Activated T-cell treated with anti-CD3 and anti-CD28 coated beads, Interleukin-2, amount 50 U/mL, for 4 hours (primary cell): ENCODE measurements at regions not wholly inside any gene's neighbourhood (a gene's known extent, or its start where the extent isn't known, plus 50 kb on each side); places are given as distances from the start of the nearest gene placed in this dataset.
"Not testable (repeated sequence)": the region's sequence is repeated elsewhere in the genome, so short reads cannot be mapped to it uniquely, and the experiment has no call there.

Experiments used
- ATAC-seq, 2 donors: fragments of 200-7000 bp; cut with Tn5 transposase; one replicate each; pipeline ENCODE4 v1.10.0; 2021
- DNase-seq: peaks from one replicate; pipeline ENCODE4 v3.0.0-alpha.2; 2020
- H3K27me3 Mint-ChIP-seq: one replicate; pipeline ENCODE4 v1.8.0; 2021; ENCODE audit warnings: low read depth, mixed read lengths
- H3K36me3 Mint-ChIP-seq: one replicate; pipeline ENCODE4 v1.8.0; 2022; ENCODE audit warnings: mixed read lengths; ENCODE audit not compliant: insufficient read depth
- H3K4me1 Mint-ChIP-seq: one replicate; pipeline ENCODE4 v1.8.0; 2021; ENCODE audit warnings: low read depth, mixed read lengths
- H3K4me3 Mint-ChIP-seq: one replicate; pipeline ENCODE4 v1.8.0; 2021; ENCODE audit warnings: mild to moderate bottlenecking, moderate library complexity, mixed read lengths
- H3K9me3 Mint-ChIP-seq: one replicate; pipeline ENCODE4 v1.8.0; 2021; ENCODE audit warnings: mixed read lengths

GRCh38 chr15:96125721-96126415 lies 204.6 kb upstream of the NR2F2 start:
- DNase-seq (no peak), ATAC-seq (no peak)
- no peaks in the 10 kb centered on the region for H3K36me3 Mint-ChIP-seq
- H3K27me3 Mint-ChIP-seq = peaks cover 5% of the 10 kb centered on the region
- H3K9me3 Mint-ChIP-seq = no peaks in the 10 kb centered on the region
- H3K4me3 Mint-ChIP-seq = no peak overlapping the region
- no peaks in the 10 kb centered on the region for H3K4me1 Mint-ChIP-seq

GRCh38 chr15:96126859-96127258 lies 203.6 kb upstream of the NR2F2 start:
- DNase-seq (no peak), ATAC-seq (no peak)
- Mint-ChIP-seq H3K36me3 (no peaks in the 10 kb centered on the region), H3K4me1 (no peaks in the 10 kb centered on the region), H3K27me3 (peaks cover 5% of the 10 kb centered on the region), H3K4me3 (no peak overlapping the region), H3K9me3 (no peaks in the 10 kb centered on the region)

DNA sequence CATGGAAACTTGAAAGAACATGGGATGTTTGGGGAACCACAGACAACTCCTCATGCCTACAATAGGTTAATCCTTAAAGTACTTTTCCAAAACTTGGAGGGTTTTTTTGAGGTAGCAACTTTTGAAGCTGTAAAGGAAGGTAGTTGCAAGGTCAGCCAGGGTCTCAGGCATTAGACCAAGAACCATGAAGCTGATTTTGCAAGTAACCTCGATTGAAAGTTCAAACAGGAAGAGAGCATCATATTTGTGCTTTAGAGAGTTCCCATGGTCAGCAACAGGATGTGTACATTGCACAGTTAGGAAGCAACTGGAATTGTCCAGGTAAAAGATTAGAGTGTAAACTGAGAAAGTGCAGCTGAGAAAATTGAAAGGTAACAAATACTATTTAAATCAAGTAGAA lies 199.8 kb upstream of the NR2F2 start:
- Mint-ChIP-seq H3K27me3 (peaks cover 5% of the 10 kb centered on the region), H3K36me3 (no peaks in the 10 kb centered on the region), H3K4me3 (no peak overlapping the region), H3K4me1 (no peaks in the 10 kb centered on the region), H3K9me3 (no peaks in the 10 kb centered on the region)
- no peak for ATAC-seq
- DNase-seq = no peak

- DNase-seq (no peak), ATAC-seq (no peak)
- H3K36me3 Mint-ChIP-seq = no peaks in the 10 kb centered on the region
- no peaks in the 10 kb centered on the region for H3K9me3 Mint-ChIP-seq
- H3K4me3 Mint-ChIP-seq = no peak overlapping the region
- peaks cover 3% of the 10 kb centered on the region for H3K27me3 Mint-ChIP-seq
- H3K4me1 Mint-ChIP-seq = no peaks in the 10 kb centered on the region
These were observed 198.4 kb upstream of the NR2F2 start for GRCh38 chr15:96132126-96132525.

DNA sequence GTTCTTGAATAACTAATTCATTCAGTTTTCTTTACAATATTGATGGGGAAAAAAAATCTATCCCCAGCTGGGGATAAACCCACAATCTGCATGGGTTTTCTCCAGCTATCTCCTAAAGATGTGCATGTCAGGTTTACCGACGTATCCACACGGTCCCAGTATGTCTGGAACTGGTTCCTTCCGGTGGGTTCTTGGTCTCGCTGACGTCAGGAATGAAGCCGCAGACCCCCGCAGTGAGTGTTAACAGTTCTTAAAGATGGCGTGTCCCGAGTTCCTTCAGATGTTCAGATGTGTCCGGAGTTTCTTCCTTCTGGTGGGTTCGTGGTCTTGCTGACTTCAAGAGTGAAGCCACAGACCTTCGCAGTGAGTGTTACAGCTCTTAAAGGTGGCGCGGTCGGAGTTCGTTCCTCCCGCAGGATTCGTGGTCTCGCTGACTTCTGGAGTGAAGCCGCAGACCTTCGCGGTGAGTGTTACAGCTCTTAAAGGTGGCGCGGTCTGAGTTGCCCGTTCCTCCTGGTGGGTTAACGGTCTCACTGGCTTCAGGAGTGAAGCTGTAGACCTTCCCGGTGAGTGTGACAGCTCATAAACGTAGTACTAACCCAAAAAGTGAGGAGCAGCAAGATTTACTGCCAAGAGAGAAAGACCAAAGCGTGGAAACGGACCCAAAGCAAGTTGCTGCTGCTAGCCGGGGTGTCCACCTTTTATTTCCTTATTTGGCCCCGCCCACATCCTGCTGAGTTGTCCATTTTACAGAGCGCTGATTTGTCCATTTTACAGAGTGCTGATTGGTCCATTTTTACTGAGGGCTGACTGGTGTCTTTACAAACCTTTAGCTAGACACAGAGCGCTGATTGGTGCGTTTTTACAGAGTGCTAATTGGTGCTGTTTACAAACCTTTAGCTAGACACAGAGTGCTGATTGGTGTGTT lies 195.1 kb upstream of the NR2F2 start:
- Mint-ChIP-seq H3K4me3 (no peak overlapping the region), H3K4me1 (no peaks in the 10 kb centered on the region), H3K9me3 (no peaks in the 10 kb centered on the region), H3K36me3 (no peaks in the 10 kb centered on the region), H3K27me3 (no peaks in the 10 kb centered on the region)
- no peak for ATAC-seq
- no peak for DNase-seq

- H3K4me1 Mint-ChIP-seq = no peaks in the 10 kb centered on the region
- H3K9me3 Mint-ChIP-seq = no peaks in the 10 kb centered on the region
- ATAC-seq (no peak), DNase-seq (no peak)
- H3K27me3 Mint-ChIP-seq = peaks cover 3% of the 10 kb centered on the region
- H3K4me3 Mint-ChIP-seq = no peak overlapping the region
- no peaks in the 10 kb centered on the region for H3K36me3 Mint-ChIP-seq
These were observed 191.5 kb upstream of the NR2F2 start for GRCh38 chr15:96138985-96139384.

GRCh38 chr15:96142498-96142897 lies 188.0 kb upstream of the NR2F2 start:
- Mint-ChIP-seq H3K36me3 (no peaks in the 10 kb centered on the region), H3K4me3 (no peak overlapping the region), H3K9me3 (no peaks in the 10 kb centered on the region), H3K27me3 (peaks cover 6% of the 10 kb centered on the region), H3K4me1 (no peaks in the 10 kb centered on the region)
- DNase-seq (no peak), ATAC-seq (no peak)

DNA sequence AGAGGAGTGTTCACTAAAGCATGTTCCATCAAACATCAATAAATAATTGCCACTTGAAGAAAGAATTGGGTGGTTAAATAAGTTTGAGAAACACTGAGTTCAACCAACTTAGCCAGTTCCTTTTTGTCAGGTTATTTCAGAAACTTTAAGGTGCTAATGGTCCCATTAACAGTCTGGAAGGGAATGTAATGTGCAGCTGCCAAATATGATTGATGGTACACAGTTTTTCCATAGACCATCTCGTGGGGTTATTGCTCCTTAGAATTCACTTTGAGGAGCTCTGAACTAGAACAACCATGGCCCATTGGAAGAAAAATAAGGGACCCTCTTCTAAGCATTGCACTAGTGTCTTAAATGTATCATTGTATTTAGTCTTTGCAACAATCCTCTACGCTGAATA lies 185.8 kb upstream of the NR2F2 start:
- H3K4me1 Mint-ChIP-seq = no peaks in the 10 kb centered on the region
- peaks cover 4% of the 10 kb centered on the region for H3K9me3 Mint-ChIP-seq
- H3K36me3 Mint-ChIP-seq = no peaks in the 10 kb centered on the region
- no peak overlapping the region for H3K4me3 Mint-ChIP-seq
- H3K27me3 Mint-ChIP-seq = peaks cover 6% of the 10 kb centered on the region
- DNase-seq = no peak
- no peak for ATAC-seq

DNA sequence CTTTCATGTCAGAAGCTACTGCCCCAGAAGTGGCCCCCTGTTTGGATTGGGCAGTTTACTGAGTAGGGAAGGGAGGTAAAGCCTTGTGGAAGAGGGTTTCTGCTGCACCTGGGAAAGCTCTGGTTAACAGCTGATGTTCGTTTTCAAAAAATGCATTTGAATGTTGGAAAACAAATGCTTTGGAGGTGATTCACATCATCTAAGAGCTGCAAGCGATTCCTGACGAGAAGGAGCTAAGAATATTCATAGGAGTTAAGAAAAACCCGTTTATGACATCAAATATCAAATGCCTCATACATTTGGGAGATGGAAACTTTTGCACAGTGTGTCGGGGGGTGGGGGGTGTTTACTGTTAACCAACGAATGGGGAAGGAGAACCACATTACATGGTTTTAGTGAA lies 183.8 kb upstream of the NR2F2 start:
- no peaks in the 10 kb centered on the region for H3K36me3 Mint-ChIP-seq
- no peaks in the 10 kb centered on the region for H3K4me1 Mint-ChIP-seq
- DNase-seq = no peak
- H3K9me3 Mint-ChIP-seq = peaks cover 4% of the 10 kb centered on the region
- H3K27me3 Mint-ChIP-seq = peaks cover 6% of the 10 kb centered on the region
- ATAC-seq = no peak
- no peak overlapping the region for H3K4me3 Mint-ChIP-seq

DNA sequence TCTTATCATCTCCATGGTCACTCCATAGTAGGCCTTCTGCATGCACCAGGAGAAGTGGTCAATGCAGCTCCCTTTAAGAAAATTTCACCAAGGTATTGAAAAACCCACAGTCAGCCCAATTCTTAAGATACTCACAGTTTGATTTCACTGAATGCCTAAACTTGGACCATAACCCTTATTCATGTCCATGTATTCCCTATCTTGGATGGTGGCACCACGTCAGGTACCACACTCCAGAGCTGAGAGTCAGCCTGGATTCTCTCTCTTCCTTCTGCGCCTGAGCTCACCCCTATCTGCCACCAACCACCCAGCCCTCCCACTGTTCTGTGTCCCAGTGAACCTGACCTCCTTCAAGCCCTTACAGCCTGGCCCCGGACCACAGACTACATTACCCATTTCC lies 183.2 kb upstream of the NR2F2 start:
- DNase-seq (no peak), ATAC-seq (no peak)
- Mint-ChIP-seq H3K9me3 (peaks cover 4% of the 10 kb centered on the region), H3K4me1 (no peaks in the 10 kb centered on the region), H3K4me3 (no peak overlapping the region), H3K27me3 (peaks cover 6% of the 10 kb centered on the region), H3K36me3 (no peaks in the 10 kb centered on the region)

GRCh38 chr15:96150254-96150653 lies 180.2 kb upstream of the NR2F2 start:
- Mint-ChIP-seq H3K27me3 (peaks cover 3% of the 10 kb centered on the region), H3K4me3 (no peak overlapping the region)
- no peak for ATAC-seq

DNA sequence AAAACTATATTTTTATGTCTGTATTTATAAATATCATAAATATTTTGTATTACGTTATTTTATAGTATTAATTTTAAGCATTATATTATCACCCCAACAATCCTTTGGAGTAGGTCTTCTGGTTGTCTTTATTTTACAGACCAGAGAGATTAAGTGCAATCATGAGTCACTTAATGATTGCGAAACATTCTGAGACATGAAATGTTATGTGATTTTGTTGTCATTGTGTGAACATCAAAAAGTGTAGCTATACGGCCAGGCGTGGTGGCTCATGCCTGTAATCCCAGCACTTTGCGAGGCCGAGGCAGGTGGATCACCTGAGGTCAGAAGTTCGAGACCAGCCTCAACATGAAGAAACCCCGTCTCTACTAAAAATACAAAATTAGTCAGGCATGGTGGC lies 178.8 kb upstream of the NR2F2 start:
- not testable (repeated sequence) for DNase-seq, H3K27me3 Mint-ChIP-seq, H3K4me1 Mint-ChIP-seq, H3K36me3 Mint-ChIP-seq, ATAC-seq, H3K4me3 Mint-ChIP-seq, H3K9me3 Mint-ChIP-seq

More at GRCh38 chr15:96150254-96150653, 180.2 kb upstream of the NR2F2 start:
- H3K36me3 Mint-ChIP-seq = no peaks in the 10 kb centered on the region
- no peak for DNase-seq
- H3K4me1 Mint-ChIP-seq = no peaks in the 10 kb centered on the region
- H3K9me3 Mint-ChIP-seq = peaks cover 4% of the 10 kb centered on the region

- Mint-ChIP-seq H3K36me3 (no peaks in the 10 kb centered on the region), H3K27me3 (peaks cover 5% of the 10 kb centered on the region), H3K9me3 (no peaks in the 10 kb centered on the region), H3K4me3 (no peak overlapping the region), H3K4me1 (no peaks in the 10 kb centered on the region)
- DNase-seq (no peak), ATAC-seq (no peak)
These were observed 176.6 kb upstream of the NR2F2 start for GRCh38 chr15:96153929-96154328.

GRCh38 chr15:96158938-96159337 lies 171.6 kb upstream of the NR2F2 start:
- Mint-ChIP-seq H3K4me1 (no peaks in the 10 kb centered on the region), H3K9me3 (no peaks in the 10 kb centered on the region), H3K36me3 (no peaks in the 10 kb centered on the region), H3K4me3 (no peak overlapping the region), H3K27me3 (peaks cover 15% of the 10 kb centered on the region)
- ATAC-seq (no peak), DNase-seq (no peak)

GRCh38 chr15:96160269-96160668 lies 170.2 kb upstream of the NR2F2 start:
- Mint-ChIP-seq H3K36me3 (no peaks in the 10 kb centered on the region), H3K9me3 (no peaks in the 10 kb centered on the region), H3K27me3 (peaks cover 15% of the 10 kb centered on the region), H3K4me3 (no peak overlapping the region), H3K4me1 (no peaks in the 10 kb centered on the region)
- no peak for ATAC-seq
- no peak for DNase-seq
